Thymus (tissue), 11 donors: ENCODE measurements at regions not wholly inside any gene's neighbourhood (a gene's known extent, or its start where the extent isn't known, plus 50 kb on each side); places are given as distances from the start of the nearest gene placed in this dataset.

Experiments
- DNase-seq, 9 donors: peaks; one replicate each; pipeline ENCODE4 v3.0.0-alpha.2; 2013; ENCODE audit warnings: low spot score in 9 of 9, low read depth in 6 of 9, missing footprints in 1 of 9
- H3K27ac ChIP-seq, 2 donors: one replicate each; pipeline ENCODE4 v1.5.1; 2013; ENCODE audit warnings: control low read depth in 1 of 2, low read depth in 1 of 2, low read length in 1 of 2, mild to moderate bottlenecking in 1 of 2, moderate library complexity in 1 of 2
- H3K27me3 ChIP-seq, 2 donors: one replicate each; pipeline ENCODE4 v1.5.1; 2013; ENCODE audit warnings: low read length in 1 of 2; ENCODE audit not compliant: control insufficient read depth in 2 of 2, insufficient read depth in 1 of 2
- H3K36me3 ChIP-seq, 2 donors: one replicate each; pipeline ENCODE4 v1.5.1; 2013; ENCODE audit warnings: low read length in 1 of 2, mild to moderate bottlenecking in 1 of 2, moderate library complexity in 1 of 2; ENCODE audit not compliant: control insufficient read depth in 2 of 2, insufficient read depth in 2 of 2
- H3K4me1 ChIP-seq, 2 donors: one replicate each; pipeline ENCODE4 v1.5.1; 2013; ENCODE audit warnings: low read length in 2 of 2; ENCODE audit not compliant: control insufficient read depth in 2 of 2, insufficient read depth in 2 of 2
- H3K4me3 ChIP-seq, 2 donors: one replicate each; pipeline ENCODE4 v1.5.1; 2013; ENCODE audit warnings: low read length in 2 of 2, control low read depth in 1 of 2, mild to moderate bottlenecking in 1 of 2
- H3K9me3 ChIP-seq, 2 donors: one replicate each; pipeline ENCODE4 v1.5.1; 2013; ENCODE audit warnings: low read length in 1 of 2, mild to moderate bottlenecking in 1 of 2; ENCODE audit not compliant: control insufficient read depth in 2 of 2, insufficient read depth in 1 of 2
- WGBS: extraction: QIAGEN DNeasy Blood & Tissue Kit; methylation state at CpG from one replicate; pipeline ENCODE4 v1.1.7; 2013; 5-methylcytosine and 5-hydroxymethylcytosine counted together
- donor health status: healthy.

- Histone ChIP-seq H3K4me3 (no peak overlapping the region), H3K36me3 (no peaks in the 10 kb centered on the region), H3K4me1 (no peaks in the 10 kb centered on the region), H3K9me3 (peaks cover 0 to 6% of the 10 kb centered on the region in 2 donors), H3K27ac (no peak overlapping the region), H3K27me3 (no peaks in the 10 kb centered on the region)
- DNase-seq: no peak
- 79% methylated on average over 5 of the region's 5 CpGs for WGBS
These were observed 57.5 kb downstream of the CSF2 start for GRCh38 chr5:132130918-132131715.

- no peaks in the 10 kb centered on the region for H3K4me1 ChIP-seq
- peaks cover 0 to 6% of the 10 kb centered on the region in 2 donors for H3K9me3 ChIP-seq
- DNase-seq: no peak
- WGBS: 99% methylated on average over 1 of the region's 1 CpG
- H3K36me3 ChIP-seq: no peaks in the 10 kb centered on the region
- no peaks in the 10 kb centered on the region for H3K27me3 ChIP-seq
- no peak overlapping the region for H3K4me3 ChIP-seq
- no peak overlapping the region for H3K27ac ChIP-seq
These were observed 58.5 kb downstream of the CSF2 start for GRCh38 chr5:132132138-132132537.

GRCh38 chr5:132134384-132134783, 60.8 kb downstream of the CSF2 start:
- no peaks in the 10 kb centered on the region for H3K27me3 ChIP-seq
- no peak overlapping the region for H3K4me3 ChIP-seq
- H3K27ac ChIP-seq: no peak overlapping the region
- H3K36me3 ChIP-seq: no peaks in the 10 kb centered on the region
- WGBS: 53% methylated on average over 5 of the region's 5 CpGs
- no peaks in the 10 kb centered on the region for H3K4me1 ChIP-seq
- peak in 1 of 9 donors; percentile 19 for DNase-seq
- no peaks in the 10 kb centered on the region for H3K9me3 ChIP-seq

GRCh38 chr5:132136906-132137305, 63.3 kb downstream of the CSF2 start:
- WGBS: 96% methylated on average over 2 of the region's 2 CpGs
- Histone ChIP-seq H3K9me3 (no peaks in the 10 kb centered on the region), H3K27ac (no peak overlapping the region), H3K4me1 (no peaks in the 10 kb centered on the region), H3K27me3 (no peaks in the 10 kb centered on the region), H3K36me3 (no peaks in the 10 kb centered on the region), H3K4me3 (no peak overlapping the region)
- no peak for DNase-seq

GRCh38 chr5:132138260-132138659, 64.7 kb downstream of the CSF2 start:
- WGBS: 93% methylated on average over 1 of the region's 1 CpG
- Histone ChIP-seq H3K4me3 (no peak overlapping the region), H3K9me3 (no peaks in the 10 kb centered on the region), H3K4me1 (no peaks in the 10 kb centered on the region), H3K27ac (no peak overlapping the region), H3K27me3 (no peaks in the 10 kb centered on the region), H3K36me3 (no peaks in the 10 kb centered on the region)
- DNase-seq: no peak
